Medulla oblongata (tissue), 1 donor: ENCODE measurements at regions not wholly inside any gene's neighbourhood (a gene's known extent, or its start where the extent isn't known, plus 50 kb on each side); places are given as distances from the start of the nearest gene placed in this dataset.

Source experiments
- DNase-seq: peaks from one replicate; pipeline ENCODE4 v3.0.0-alpha.2; 2015; ENCODE audit errors: extremely low spot score

GRCh38 chr13:29955137-29955650 is 104.8 kb upstream of the UBL3 start:
- DNase-seq: no peak

GRCh38 chr13:29954082-29955028 is 103.9 kb upstream of the UBL3 start:
- DNase-seq: no peak

- no peak for DNase-seq
These were observed 103.1 kb upstream of the UBL3 start for GRCh38 chr13:29953542-29953941.

- DNase-seq: no peak
These were observed 101.8 kb upstream of the UBL3 start for GRCh38 chr13:29952245-29952644.

- DNase-seq: no peak
These were observed 98.4 kb upstream of the UBL3 start for GRCh38 chr13:29948791-29949190.

- DNase-seq: no peak
These were observed 97.8 kb upstream of the UBL3 start for GRCh38 chr13:29948244-29948643.

- DNase-seq: no peak
These were observed 97.4 kb upstream of the UBL3 start for GRCh38 chr13:29947839-29948238.

GRCh38 chr13:29946093-29946492 is 95.7 kb upstream of the UBL3 start:
- peak; percentile 55 for DNase-seq

GRCh38 chr13:29943686-29944085 is 93.3 kb upstream of the UBL3 start:
- no peak for DNase-seq

- DNase-seq: no peak
These were observed 92.9 kb upstream of the UBL3 start for GRCh38 chr13:29943273-29943672.

GRCh38 chr13:29940715-29941114 is 90.3 kb upstream of the UBL3 start:
- no peak for DNase-seq

GRCh38 chr13:29939158-29939557 is 88.7 kb upstream of the UBL3 start:
- DNase-seq: no peak

GRCh38 chr13:29937841-29938240 is 87.4 kb upstream of the UBL3 start:
- no peak for DNase-seq

- DNase-seq: no peak
These were observed 87.0 kb upstream of the UBL3 start for GRCh38 chr13:29937379-29937778.

- DNase-seq: no peak
These were observed 86.5 kb upstream of the UBL3 start for GRCh38 chr13:29936956-29937355.

GRCh38 chr13:29936051-29936813 is 85.8 kb upstream of the UBL3 start:
- peak; percentile 42 for DNase-seq

- DNase-seq: peak; percentile 23
These were observed 85.0 kb upstream of the UBL3 start for GRCh38 chr13:29935309-29935981.

GRCh38 chr13:29934531-29935308 is 84.3 kb upstream of the UBL3 start:
- DNase-seq: no peak

- DNase-seq: no peak
These were observed 83.0 kb upstream of the UBL3 start for GRCh38 chr13:29933401-29933800.

- DNase-seq: no peak
These were observed 81.3 kb upstream of the UBL3 start for GRCh38 chr13:29931696-29932095.
